ENCODE measurements at regions not wholly inside any gene's neighbourhood (a gene's known extent, or its start where the extent isn't known, plus 50 kb on each side); places are given as distances from the start of the nearest gene placed in this dataset.

DNA sequence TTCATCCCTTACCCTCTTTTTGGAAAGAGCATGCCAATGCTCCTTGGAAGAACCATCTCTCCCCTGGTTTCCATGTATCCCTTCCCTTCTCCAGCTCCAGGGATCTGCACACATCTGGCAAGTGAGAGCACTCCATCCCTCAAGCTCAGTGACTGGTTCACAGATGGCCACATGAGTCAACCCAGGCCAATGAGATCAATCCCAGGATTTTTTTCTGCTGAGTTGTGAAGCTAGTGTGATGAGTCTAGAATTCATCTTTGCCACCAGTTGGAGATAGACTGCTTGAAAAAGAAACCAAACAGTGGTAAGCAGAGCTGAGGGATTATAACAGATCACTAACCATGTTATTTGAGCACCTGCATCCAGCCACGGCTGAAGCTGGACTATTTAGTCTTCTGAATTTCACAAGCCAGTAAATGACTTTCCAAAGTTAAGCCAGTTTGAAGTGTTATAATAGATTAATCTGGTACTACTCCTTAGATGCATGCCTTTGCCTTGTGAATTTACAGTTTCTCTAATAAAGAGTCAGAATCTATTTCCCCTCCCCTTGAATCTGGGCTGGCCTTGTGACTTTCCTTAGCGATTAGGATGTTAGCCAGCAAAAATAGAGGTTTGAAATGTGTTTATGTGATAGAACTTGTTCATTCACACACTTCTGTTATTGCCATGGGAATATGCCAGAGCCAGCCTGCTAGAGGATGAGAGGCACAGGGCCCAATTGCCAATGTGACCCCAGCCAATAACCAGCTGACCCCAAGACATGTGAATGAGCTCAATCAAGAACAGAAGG, 159.8 kb downstream of the WNT5A start:
- TF ChIP-seq, protein P1, sequence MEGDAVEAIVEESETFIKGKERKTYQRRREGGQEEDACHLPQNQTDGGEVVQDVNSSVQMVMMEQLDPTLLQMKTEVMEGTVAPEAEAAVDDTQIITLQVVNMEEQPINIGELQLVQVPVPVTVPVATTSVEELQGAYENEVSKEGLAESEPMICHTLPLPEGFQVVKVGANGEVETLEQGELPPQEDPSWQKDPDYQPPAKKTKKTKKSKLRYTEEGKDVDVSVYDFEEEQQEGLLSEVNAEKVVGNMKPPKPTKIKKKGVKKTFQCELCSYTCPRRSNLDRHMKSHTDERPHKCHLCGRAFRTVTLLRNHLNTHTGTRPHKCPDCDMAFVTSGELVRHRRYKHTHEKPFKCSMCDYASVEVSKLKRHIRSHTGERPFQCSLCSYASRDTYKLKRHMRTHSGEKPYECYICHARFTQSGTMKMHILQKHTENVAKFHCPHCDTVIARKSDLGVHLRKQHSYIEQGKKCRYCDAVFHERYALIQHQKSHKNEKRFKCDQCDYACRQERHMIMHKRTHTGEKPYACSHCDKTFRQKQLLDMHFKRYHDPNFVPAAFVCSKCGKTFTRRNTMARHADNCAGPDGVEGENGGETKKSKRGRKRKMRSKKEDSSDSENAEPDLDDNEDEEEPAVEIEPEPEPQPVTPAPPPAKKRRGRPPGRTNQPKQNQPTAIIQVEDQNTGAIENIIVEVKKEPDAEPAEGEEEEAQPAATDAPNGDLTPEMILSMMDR (IDR thresholded peaks at IDR 0.05): no peak
- no peak for TF ChIP-seq POLR2A (IDR thresholded peaks at IDR 0.05)

All from body of pancreas (tissue), 4 donors.